Activated T-helper 1 cell treated with Interleukin-2 at 50 U/mL for 16 hours (primary cell): ENCODE measurements at regions not wholly inside any gene's neighbourhood (a gene's known extent, or its start where the extent isn't known, plus 50 kb on each side); places are given as distances from the start of the nearest gene placed in this dataset.
"Not testable (repeated sequence)": the region's sequence is repeated elsewhere in the genome, so short reads cannot be mapped to it uniquely, and the experiment has no call there.

Source experiments
- DNase-seq: peaks from one replicate; pipeline ENCODE4 v3.0.0-alpha.2; 2020; ENCODE audit warnings: low read depth

DNA sequence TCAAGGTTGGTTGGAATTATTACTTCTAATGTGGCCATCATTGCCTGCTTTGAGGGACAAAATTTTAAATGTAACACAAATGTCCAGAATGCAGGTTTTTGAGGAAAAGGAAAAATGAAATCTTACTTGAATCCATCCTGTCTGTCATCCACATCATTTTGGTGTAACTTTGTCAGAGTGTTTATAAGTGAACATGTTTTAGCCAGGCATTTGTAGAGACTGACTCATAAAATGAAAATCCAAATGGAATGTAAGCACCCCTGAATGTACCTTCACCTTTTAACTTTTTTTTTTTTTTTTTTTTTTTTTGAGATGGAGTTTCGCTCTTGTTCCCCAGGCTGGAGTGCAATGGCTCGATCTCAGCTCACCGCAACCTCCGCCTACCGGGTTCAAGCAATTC lies 141.8 kb upstream of the BNIP2 start:
- DNase-seq, result no peak

DNA sequence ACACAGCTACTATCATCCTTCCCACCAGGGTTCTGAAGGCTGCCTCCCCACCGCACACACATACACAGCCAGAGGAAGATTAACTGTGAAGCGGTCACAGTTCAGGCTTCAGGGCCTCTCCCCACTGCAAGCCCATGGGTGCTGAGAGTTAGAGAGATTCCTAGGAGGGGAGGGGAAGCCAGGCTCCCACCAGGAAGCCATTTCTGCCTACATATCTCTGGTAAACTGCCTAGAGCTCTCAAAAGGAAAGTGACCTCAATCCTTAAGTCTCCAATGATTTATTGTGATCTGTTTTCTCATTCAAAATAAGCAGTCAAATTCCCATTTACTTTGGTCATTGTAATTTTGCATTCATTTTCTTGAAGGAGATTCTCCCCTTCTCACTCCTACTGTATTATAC lies 141.0 kb upstream of the BNIP2 start:
- DNase-seq, result no peak

DNA sequence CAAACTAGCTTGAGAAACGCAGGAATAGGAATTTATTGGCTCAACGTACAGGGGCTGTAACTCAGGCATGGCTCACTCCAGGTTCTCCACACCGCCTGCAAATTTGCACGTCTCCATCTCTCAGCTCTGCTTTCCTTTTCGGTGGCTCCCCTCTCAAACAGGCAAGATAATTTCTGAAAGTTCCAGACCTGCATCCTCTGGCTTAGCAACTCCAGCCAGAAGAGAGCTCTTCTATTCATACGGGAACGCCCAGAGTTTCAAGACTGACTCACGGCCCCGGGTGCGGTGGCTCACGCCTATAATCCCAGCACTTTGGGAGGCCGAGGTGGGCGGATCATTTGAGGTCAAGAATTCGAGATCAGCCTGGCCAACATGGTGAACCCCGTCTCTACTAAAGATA lies 139.7 kb upstream of the BNIP2 start:
- no peak for DNase-seq

DNA sequence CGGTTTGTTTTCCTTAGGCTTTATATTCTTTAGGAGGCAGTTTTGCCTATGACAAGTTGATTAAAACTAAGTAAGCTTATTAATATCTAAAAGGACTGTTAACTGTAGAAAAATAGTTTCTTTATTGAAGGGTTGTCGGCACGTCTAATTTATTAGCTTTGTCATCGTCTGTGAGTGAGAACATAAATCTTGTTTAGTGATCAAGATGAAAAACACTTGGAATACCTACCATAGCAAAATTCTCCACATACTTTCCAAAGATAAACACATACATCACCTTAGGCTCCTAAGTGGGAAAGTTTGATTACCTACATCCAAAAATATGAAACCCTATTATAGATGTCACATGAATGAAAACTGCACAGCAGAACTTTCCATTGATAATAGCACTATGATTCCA lies 139.1 kb upstream of the BNIP2 start:
- no peak for DNase-seq

DNA sequence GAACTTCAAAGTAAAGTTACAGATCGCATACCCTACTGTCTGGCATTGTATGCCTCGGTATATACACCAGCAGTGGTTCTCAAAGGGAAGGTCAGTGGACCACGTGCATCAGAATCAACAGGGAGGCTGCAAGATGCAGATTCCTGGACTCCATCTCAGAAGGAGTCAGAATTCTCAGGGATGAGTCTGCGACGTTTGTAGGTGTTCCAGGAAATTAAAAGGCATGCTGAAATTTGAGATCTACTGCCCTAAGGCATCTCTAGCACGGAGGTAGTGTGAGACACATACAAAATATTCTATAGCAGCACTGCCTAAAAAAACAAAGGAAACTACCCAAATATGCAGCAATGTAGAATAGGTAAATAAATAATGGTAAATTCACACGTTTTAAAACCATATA lies 136.8 kb upstream of the BNIP2 start:
- no peak for DNase-seq

DNA sequence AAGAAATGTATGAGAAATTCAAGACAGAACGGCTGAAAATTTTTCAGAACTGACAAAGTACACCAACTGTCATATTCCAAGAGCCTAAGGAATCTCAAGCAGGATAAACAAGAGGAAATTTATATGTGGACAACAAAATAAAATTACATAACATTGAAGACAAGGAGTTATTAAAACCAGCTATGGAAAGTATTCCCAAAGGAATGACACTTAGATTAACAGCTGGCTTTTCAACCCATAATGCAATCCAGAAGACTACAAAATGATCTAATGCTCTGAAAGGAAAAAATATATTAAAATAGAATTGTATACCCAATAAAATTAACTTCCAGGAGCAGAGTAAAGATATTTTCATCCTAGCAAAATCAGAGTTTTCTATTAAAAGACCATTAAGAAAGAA lies 132.2 kb upstream of the BNIP2 start:
- DNase-seq, result no peak

DNA sequence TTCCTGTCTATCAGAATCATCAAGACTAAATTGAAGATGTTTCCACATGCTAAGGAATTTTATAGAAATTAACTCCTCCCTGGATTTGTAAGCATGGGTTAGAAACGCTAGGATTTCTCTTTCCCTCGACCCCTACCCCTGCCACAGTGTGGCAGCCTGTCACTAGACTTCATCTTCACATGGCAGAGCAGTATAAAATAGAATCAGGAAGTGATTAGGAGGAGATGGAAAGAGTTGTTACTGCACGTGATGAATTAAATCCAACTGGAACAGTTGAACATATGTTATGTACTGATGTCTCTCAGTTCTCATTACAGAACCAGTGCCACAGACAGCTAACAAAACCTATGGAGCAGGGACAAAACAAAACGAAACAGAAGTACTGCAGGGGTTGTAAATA lies 130.0 kb upstream of the BNIP2 start:
- no peak for DNase-seq

DNA sequence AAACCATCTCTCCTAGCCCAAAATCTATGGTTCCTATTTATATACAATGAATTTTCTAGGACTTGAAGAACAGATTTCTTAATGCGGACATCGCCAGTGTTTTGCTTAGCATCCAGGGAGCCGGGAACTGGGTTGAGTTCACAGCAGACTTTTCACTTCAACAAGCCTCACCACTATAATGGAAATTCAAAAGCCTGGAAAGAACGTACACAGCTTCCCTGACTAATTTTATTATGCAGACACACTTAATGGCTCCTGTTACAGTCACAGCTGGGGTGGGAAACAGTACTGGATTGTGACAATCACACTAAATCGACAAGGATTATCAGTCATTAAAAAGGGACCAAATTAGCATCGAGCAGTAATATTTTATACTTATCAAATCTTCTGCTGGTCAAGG lies 129.2 kb upstream of the BNIP2 start:
- DNase-seq, result no peak

DNA sequence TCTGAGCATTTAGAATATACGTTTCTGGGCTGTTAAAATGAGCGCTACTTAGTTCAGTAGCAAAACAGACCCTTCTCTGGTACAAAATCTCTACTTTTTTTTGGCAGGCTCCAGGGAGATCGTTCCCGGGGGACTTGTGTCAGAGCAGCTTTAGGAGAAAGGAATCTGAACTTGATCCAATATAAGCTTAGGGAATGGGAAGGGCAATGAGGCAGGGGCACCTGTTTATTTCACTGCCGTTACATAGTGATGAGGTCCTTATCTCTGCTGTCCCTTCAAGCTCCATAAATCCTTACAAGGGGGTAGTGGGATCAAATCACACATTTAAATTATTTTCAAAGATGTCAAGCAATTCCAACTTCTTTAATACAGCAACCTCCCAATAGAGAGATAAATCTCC lies 128.7 kb upstream of the BNIP2 start:
- DNase-seq, result no peak

DNA sequence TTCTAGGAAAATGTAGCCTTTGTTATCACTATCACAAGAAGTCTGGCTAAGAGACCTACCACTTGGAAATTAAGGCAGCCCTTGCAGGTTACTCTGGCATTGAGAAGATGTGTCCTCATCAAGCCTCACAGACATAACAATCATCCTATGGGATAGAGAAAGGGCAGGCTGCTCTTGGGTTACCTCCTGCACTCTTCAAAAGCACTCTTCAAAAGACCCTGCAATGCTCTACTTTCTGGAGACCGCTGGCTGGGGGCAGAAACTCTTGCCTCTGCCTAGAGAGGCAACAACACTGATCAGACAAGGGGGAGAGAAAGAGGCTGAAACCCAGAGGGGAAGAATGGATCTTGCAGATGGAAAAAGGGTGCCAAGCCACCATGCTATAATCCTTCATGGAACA lies 127.9 kb upstream of the BNIP2 start:
- DNase-seq, result no peak

DNA sequence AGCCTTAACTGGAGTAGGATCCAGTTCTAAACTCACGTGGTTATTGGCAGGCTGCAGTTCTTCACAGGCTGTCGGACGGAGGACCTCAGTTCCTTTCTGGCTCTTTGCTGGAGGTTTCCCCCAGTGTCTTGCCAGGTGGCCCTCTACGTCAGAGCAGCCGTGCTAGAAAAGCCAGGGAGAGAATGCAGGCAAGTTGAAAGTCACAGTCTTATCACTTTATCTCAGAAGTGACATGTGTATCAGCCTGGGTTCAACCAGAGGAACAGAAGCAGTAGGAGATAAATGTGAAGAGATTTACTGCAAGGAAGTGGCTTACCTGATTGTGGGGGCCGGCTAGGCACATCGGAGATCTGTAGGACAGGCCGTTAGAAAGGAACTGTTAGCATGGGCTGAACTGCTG lies 125.3 kb upstream of the BNIP2 start:
- DNase-seq, result no peak

DNA sequence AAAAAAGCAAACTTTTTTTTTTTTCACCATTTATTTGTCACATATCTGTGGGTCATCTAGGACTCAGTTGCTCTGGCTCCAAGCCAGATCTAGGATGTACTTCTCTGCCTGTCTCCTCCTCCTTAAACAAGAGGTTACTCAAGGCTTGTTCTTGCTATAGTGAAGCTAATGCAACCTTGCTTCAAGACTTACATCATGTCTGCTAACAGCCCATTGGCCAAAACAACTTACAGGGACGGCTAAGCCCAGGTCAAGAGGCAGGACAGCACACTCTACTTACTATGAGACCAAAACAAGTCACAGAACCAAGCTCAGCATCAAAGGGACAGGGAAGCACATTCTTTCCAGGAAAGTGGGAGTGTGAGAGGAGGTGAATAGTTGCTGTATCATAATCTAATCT lies 123.8 kb upstream of the BNIP2 start:
- DNase-seq, result no peak

DNA sequence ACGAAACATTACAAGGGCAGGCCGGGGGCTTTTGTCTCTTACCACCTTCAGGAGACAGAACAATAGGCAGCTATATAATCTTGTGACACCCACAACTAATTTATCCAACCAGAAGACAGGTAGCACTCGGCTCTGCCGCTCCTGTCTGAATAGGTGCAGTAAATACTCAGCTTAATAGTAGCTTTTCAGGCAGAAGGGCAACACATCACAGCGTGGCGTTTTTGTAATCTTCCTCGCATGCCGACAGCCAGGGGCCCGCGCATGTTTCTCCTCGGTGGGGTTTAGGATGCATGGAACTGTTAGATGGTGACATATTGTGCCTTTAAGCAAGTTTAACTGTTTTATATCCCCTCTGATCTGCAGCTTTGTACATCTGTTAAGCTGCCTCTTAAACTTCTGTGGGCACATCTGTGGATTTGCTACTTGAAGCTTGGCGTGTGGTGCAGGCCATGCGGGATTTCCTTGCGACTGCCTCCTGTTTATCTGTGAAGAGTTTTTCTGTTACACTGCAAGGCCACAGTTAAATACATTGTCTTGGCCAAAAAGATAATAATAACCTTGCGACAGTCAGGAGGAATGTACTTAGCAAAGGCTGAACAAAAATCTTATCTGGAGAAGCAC lies 123.2 kb upstream of the BNIP2 start:
- no peak for DNase-seq

DNA sequence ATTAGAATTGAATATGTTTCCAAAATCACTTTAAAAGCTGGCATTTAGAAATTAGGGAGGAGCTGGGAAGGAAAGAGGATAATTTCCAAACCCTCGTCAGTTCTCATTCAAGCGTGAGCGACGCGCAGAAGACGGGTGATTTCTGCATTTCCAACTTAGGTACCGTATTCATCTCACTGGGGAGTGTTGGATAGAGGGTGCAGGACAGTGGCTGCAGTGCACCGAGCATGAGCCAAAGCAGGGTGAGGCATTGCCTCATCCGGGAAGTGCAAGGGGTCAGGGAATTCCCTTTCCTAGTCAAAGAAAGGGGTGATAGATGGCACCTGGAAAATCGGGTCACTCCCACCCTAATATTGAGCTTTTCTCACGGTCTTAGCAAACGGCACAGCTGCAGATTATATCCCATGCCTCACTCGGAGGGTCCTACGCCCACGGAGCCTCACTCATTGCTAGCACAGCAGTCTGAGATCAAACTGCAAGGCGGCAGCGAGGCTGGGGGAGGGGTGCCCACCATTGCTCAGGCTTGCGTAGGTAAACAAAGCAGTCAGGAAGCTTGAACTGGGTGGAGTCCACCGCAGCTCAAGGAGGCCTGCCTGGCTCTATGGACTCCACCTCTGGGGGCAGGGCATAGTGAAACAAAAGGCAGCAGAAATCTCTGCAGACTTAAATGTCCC lies 114.3 kb upstream of the BNIP2 start:
- DNase-seq, result peak; percentile 70

DNA sequence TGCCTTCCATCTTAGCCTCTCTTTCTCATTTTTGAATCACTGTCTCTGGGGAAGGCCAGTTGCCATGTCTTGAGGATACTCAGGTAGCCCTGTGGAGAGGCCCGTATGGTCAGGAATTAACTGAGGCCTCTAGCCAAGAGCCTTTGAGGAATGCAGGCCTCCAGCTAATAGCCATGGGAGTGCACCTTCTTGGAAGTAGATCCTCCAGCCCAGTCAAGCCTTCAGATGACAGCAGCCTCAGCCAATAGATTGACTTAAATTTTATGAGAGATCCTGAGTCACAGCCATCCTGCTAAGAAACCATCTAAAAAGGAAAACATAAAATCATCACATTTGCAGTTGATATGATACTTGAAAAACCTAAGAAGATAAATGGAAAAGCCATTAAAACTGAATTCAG lies 112.5 kb upstream of the BNIP2 start:
- no peak for DNase-seq

DNA sequence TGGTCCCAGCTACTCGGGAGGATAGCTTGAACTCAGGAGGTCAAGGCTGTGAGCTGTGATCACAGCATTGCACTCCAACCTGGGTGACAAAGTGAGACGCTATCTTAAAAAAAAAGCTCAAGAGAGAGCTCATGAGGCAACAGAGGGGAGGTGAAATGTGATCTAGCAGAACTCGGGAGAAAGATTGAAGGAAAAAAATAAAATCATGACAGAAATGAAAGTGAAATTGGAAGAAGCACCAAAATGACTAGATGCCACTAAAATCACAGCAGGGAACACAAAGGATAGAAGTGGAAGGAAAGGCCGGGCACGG lies 109.4 kb upstream of the BNIP2 start:
- DNase-seq, result no peak

DNA sequence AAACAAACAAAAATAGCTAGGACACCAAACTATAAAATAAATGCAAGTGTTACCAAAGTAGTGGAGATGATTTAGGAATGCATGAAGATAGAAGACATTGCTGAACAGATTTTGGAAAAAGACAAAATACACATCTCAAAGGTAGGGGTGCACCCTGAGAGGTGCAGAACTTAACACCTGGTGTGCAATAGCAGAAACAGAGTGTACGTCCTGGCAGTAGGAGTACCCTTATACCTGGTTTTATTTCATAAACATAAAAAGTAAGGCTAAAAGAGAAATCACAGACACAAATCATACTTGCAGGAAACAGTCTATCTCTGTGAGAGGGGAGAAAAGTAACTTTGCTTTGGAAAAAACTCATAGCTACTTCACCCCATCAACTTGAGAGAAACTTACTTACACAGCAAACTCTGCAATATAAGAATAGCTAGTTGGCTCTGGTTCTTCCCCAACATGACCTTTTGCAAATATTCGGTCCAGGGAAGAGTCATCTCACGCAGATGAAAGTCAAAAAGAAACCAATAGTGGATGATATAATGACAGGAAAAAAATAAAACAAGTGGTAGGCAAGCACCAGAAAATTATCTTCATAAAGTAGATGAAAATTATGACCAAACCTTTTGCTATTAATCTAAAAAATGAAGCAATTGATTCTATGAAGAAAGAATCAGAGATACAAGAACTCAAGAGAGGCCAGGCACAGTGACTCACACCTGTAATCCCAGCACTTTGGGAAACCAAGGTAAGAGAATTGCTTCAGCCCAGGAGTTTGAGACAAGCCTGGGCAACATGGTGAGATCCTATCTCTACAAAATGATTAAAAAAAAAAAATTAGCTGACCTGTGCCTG lies 108.9 kb upstream of the BNIP2 start:
- no peak for DNase-seq

DNA sequence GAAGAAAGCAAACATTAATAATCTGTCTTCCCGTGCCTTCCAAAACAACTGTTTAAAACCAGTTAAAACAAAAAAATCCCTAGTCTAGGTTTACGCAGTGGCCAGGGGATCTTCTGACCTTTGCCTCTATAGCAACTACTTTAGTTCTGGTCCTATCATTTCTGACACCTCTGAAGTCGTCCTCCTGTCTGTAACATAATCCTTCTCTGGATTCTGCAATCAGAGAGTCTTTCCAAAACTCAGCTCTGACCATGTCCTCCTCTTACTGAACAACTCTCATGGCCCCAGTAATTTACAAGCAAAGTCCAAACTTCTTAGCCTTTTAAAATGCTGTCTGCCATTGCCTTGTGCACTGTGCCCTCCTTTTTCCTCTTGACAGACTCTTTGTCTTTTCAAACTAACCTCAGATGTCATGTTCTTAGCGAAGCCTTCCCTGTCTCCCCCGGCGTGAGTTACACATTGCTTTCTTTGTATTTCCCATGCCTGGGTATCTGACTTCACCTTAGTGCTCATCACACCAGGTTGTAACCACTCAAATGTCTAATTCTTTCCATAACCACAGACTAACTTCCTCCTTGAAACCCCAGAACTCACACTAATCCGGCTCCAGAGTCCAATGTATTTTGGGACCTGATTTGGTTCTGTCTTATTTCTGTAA lies 105.2 kb upstream of the BNIP2 start:
- DNase-seq, result no peak

DNA sequence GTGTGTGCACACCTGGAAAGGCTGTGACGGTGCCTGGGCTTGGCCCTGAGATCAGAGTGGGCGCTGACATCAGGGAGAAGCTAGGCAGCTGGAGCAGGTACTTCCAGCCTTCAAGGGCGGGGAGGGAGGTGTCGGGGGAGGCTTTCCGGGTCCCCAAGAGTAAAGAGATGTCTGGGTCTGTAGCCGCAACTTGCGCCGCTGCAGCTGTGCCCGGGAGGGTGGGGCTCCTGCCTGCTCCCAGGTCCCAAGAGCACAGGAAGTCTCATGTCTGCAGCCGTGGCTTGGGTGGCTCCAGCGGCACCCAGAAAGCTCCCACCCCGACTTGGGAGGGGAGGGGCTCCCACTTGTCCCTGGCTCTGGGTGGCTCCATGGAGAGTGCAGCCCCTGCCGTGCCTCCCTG lies 103.2 kb upstream of the BNIP2 start:
- no peak for DNase-seq

DNA sequence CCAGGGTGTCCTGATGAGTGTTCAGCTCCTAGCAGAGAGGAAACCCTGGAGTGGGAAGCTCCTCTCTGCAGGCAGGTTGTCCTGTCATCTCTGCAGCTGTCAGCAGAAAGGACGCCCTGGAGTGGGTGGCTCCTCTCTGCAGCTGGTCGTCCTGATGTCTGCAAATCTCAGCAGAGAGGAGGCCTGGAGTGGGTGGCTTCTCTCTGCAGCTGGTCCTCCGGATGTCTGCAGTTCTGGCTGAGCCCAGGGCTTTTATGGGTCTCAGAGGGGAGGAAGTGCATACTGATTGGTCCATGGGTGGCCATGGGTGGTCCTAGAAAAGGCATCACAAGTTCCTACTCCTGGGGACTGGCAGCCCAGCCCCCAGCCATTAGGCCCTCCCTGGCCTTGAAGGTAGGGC lies 102.6 kb upstream of the BNIP2 start:
- DNase-seq, result no peak

DNA sequence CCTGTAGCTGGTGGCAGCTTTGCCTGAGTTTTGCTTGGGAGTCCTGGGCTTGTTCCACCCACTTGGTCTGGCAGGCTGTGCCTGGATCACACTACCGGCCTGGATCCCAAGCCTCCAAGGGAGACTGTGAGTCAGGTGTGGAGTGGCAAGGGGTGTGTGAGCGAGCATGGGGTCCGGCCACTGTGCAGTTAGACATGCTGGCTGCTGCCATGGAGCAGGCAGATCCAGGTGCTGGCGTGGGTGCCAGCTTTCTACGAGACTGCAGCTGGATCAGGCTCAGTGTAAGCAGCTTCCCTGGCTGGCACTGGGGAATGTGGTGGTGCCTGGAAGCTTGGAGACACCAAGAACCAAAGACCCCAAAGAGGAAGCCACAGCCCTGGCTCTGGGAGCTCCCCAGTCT lies 102.0 kb upstream of the BNIP2 start:
- DNase-seq, result no peak

DNA sequence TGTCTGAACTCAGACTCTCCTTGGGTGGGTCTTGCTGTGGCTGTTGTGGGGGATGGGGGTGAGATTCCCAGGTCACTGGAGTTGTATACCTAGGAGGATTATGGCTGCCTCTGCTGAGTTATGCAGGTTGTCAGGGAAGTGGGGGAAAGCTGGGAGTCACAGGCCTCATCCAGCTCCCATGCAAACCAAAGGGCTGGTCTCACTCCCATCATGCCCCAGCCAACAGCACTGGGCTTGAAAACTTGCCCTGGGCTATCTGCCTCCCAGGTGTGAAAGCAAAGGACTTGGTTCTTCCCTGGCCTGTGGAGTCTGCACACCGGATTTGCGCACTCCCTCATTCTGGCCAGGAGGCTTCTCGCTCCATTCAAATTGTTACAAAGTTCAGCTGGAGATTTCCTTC lies 97.3 kb upstream of the BNIP2 start:
- not testable (repeated sequence) for DNase-seq

DNA sequence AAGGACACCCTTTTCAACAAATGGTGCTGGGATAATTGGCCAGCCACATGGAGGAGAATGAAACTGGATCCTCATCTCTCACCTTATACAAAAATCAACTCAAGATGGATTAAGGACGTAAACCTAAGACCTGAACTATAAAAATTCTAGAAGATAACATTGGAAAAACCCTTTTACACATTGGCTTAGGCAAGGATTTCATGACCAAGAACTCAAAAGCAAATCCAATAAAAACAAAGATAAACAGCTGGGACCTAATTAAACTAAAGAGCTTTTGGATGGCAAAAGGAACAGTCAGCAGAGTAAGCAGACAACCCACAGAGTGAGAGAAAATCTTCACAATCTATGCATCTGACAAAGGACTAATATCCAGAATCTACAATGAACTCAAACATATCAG lies 96.9 kb upstream of the BNIP2 start:
- DNase-seq, result not testable (repeated sequence)
